ENCODE measurements at regions not wholly inside any gene's neighbourhood (a gene's known extent, or its start where the extent isn't known, plus 50 kb on each side); places are given as distances from the start of the nearest gene placed in this dataset.
"Not testable (repeated sequence)": the region's sequence is repeated elsewhere in the genome, so short reads cannot be mapped to it uniquely, and the experiment has no call there.

- H3K9me3 ChIP-seq (ENCODE audit: control insufficient read depth, insufficient read depth, low read length): no peaks in the 10 kb centered on the region
- DNase-seq (ENCODE audit: low read depth in 4 of 6, low spot score in 6 of 6): no peak
- no peak overlapping the region for H3K4me3 ChIP-seq (ENCODE audit: low read depth, low read length)
- no peaks in the 10 kb centered on the region for H3K36me3 ChIP-seq (ENCODE audit: control insufficient read depth, insufficient read depth, low read length)
- no peaks in the 10 kb centered on the region for H3K27me3 ChIP-seq (ENCODE audit: control insufficient read depth, insufficient read depth, low read length)
- no peak overlapping the region for H3K27ac ChIP-seq (ENCODE audit: low read depth, low read length)
- H3K4me1 ChIP-seq (ENCODE audit: control insufficient read depth, insufficient read depth, low read length): no peaks in the 10 kb centered on the region
- no CpG with 5 or more reads among the region's 4 CpGs for WGBS (ENCODE audit: insufficient coverage)
Measured at GRCh38 chr3:33982269-33982798, 183.9 kb downstream of the PDCD6IP start.

GRCh38 chr3:33982949-33983348 is 184.5 kb downstream of the PDCD6IP start:
- no CpG with 5 or more reads among the region's 1 CpG for WGBS (ENCODE audit: insufficient coverage)
- not testable (repeated sequence) for H3K36me3 ChIP-seq (ENCODE audit: control insufficient read depth, insufficient read depth, low read length); H3K4me1 ChIP-seq (ENCODE audit: control insufficient read depth, insufficient read depth, low read length); H3K27ac ChIP-seq (ENCODE audit: low read depth, low read length); H3K4me3 ChIP-seq (ENCODE audit: low read depth, low read length); H3K27me3 ChIP-seq (ENCODE audit: control insufficient read depth, insufficient read depth, low read length); DNase-seq (ENCODE audit: low read depth in 4 of 6, low spot score in 6 of 6); H3K9me3 ChIP-seq (ENCODE audit: control insufficient read depth, insufficient read depth, low read length)

GRCh38 chr3:33989229-33989628 is 190.8 kb downstream of the PDCD6IP start:
- WGBS (ENCODE audit: insufficient coverage): 100% methylated on average over 6 of the region's 6 CpGs
- Histone ChIP-seq H3K4me1 (ENCODE audit: control insufficient read depth, insufficient read depth, low read length) (no peaks in the 10 kb centered on the region), H3K4me3 (ENCODE audit: low read depth, low read length) (no peak overlapping the region), H3K9me3 (ENCODE audit: control insufficient read depth, insufficient read depth, low read length) (no peaks in the 10 kb centered on the region), H3K36me3 (ENCODE audit: control insufficient read depth, insufficient read depth, low read length) (no peaks in the 10 kb centered on the region), H3K27me3 (ENCODE audit: control insufficient read depth, insufficient read depth, low read length) (no peaks in the 10 kb centered on the region), H3K27ac (ENCODE audit: low read depth, low read length) (no peak overlapping the region)
- DNase-seq (ENCODE audit: low read depth in 4 of 6, low spot score in 6 of 6): no peak

GRCh38 chr3:33991673-33992072 is 193.2 kb downstream of the PDCD6IP start:
- no peak for DNase-seq (ENCODE audit: low read depth in 4 of 6, low spot score in 6 of 6)
- Histone ChIP-seq H3K27me3 (ENCODE audit: control insufficient read depth, insufficient read depth, low read length) (no peaks in the 10 kb centered on the region), H3K4me3 (ENCODE audit: low read depth, low read length) (no peak overlapping the region), H3K4me1 (ENCODE audit: control insufficient read depth, insufficient read depth, low read length) (no peaks in the 10 kb centered on the region), H3K36me3 (ENCODE audit: control insufficient read depth, insufficient read depth, low read length) (no peaks in the 10 kb centered on the region), H3K27ac (ENCODE audit: low read depth, low read length) (no peak overlapping the region), H3K9me3 (ENCODE audit: control insufficient read depth, insufficient read depth, low read length) (peaks cover 2% of the 10 kb centered on the region)
- WGBS (ENCODE audit: insufficient coverage): no CpG with 5 or more reads among the region's 1 CpG

DNA sequence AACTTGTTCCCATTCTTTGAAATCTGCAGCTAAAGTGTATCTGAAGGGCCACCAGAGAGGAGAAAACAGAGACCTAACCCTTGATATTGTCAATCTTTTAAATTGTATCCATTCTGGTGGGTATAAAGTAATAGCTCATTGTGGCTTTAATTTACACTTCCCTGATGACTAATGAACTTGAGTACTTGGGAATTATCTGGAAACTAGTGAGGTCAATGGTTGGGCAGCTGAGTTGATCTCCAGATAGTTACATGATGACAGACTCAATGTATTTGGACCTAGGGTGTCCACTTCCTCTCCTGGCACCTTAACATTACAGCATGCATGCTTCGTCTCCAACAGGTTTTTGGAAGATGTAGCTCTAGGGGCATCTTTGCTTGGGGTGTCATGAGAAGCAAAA is 195.2 kb downstream of the PDCD6IP start:
- H3K27ac ChIP-seq (ENCODE audit: low read depth, low read length): no peak overlapping the region
- no CpG with 5 or more reads among the region's 1 CpG for WGBS (ENCODE audit: insufficient coverage)
- no peaks in the 10 kb centered on the region for H3K36me3 ChIP-seq (ENCODE audit: control insufficient read depth, insufficient read depth, low read length)
- H3K4me3 ChIP-seq (ENCODE audit: low read depth, low read length): no peak overlapping the region
- H3K9me3 ChIP-seq (ENCODE audit: control insufficient read depth, insufficient read depth, low read length): peaks cover 2% of the 10 kb centered on the region
- H3K27me3 ChIP-seq (ENCODE audit: control insufficient read depth, insufficient read depth, low read length): no peaks in the 10 kb centered on the region
- DNase-seq (ENCODE audit: low read depth in 4 of 6, low spot score in 6 of 6): no peak
- H3K4me1 ChIP-seq (ENCODE audit: control insufficient read depth, insufficient read depth, low read length): no peaks in the 10 kb centered on the region

GRCh38 chr3:33994568-33994967 is 196.1 kb downstream of the PDCD6IP start:
- Histone ChIP-seq H3K27ac (ENCODE audit: low read depth, low read length) (no peak overlapping the region), H3K4me3 (ENCODE audit: low read depth, low read length) (no peak overlapping the region), H3K9me3 (ENCODE audit: control insufficient read depth, insufficient read depth, low read length) (peaks cover 2% of the 10 kb centered on the region), H3K4me1 (ENCODE audit: control insufficient read depth, insufficient read depth, low read length) (no peaks in the 10 kb centered on the region), H3K36me3 (ENCODE audit: control insufficient read depth, insufficient read depth, low read length) (no peaks in the 10 kb centered on the region), H3K27me3 (ENCODE audit: control insufficient read depth, insufficient read depth, low read length) (no peaks in the 10 kb centered on the region)
- no peak for DNase-seq (ENCODE audit: low read depth in 4 of 6, low spot score in 6 of 6)
- 0% methylated on average over 1 of the region's 1 CpG for WGBS (ENCODE audit: insufficient coverage)

DNA sequence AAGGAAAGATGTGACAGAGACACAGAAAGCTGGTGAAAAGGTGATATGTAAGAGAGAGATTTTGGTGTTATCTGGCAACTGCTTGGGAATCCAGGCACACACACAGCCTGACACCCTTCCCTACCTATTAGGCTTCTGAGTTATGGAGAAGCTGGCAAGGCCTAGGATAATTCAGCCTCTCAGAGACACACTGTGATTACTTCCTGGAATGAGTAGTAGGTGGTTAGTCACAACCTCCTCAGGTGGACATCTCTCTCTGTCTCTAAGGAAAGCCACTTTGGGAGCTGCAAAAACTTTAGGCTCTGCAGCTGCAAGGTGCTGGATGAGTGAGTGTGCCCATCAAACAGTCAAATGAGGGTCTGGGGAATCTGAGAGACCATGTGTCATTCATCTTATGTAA is 201.9 kb downstream of the PDCD6IP start:
- Histone ChIP-seq H3K27ac (ENCODE audit: low read depth, low read length) (no peak overlapping the region), H3K9me3 (ENCODE audit: control insufficient read depth, insufficient read depth, low read length) (peaks cover 2% of the 10 kb centered on the region)
- no peak for DNase-seq (ENCODE audit: low read depth in 4 of 6, low spot score in 6 of 6)

DNA sequence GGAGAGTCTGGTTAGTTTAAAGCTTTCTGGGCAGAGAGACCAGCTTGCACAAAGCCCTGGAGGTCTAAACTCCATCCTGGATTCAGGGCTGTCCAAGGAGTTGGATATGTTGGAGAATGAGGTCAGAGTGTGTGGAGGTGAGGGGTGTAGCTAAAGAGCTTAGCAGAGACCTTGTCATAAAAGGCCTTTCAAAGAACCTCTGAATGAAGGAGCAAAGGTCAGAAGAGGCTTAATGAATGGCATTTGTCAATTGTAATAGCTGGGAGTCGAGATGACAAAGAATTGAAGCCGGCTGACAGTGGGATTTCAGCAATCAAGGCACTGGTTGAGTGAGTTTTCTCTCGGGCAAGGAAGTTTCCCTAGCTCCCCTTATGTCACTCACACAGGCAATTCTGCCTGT is 202.6 kb downstream of the PDCD6IP start:
- H3K9me3 ChIP-seq (ENCODE audit: control insufficient read depth, insufficient read depth, low read length): no peaks in the 10 kb centered on the region
- H3K36me3 ChIP-seq (ENCODE audit: control insufficient read depth, insufficient read depth, low read length): no peaks in the 10 kb centered on the region
- no peaks in the 10 kb centered on the region for H3K27me3 ChIP-seq (ENCODE audit: control insufficient read depth, insufficient read depth, low read length)
- no peaks in the 10 kb centered on the region for H3K4me1 ChIP-seq (ENCODE audit: control insufficient read depth, insufficient read depth, low read length)
- DNase-seq (ENCODE audit: low read depth in 4 of 6, low spot score in 6 of 6): no peak
- 40% methylated on average over 2 of the region's 3 CpGs for WGBS (ENCODE audit: insufficient coverage)
- no peak overlapping the region for H3K27ac ChIP-seq (ENCODE audit: low read depth, low read length)
- H3K4me3 ChIP-seq (ENCODE audit: low read depth, low read length): no peak overlapping the region

More for the DNA sequence above, 201.9 kb downstream of the PDCD6IP start:
- Histone ChIP-seq H3K4me3 (ENCODE audit: low read depth, low read length) (no peak overlapping the region), H3K27me3 (ENCODE audit: control insufficient read depth, insufficient read depth, low read length) (no peaks in the 10 kb centered on the region), H3K36me3 (ENCODE audit: control insufficient read depth, insufficient read depth, low read length) (no peaks in the 10 kb centered on the region), H3K4me1 (ENCODE audit: control insufficient read depth, insufficient read depth, low read length) (no peaks in the 10 kb centered on the region)

GRCh38 chr3:34001990-34002389 is 203.6 kb downstream of the PDCD6IP start:
- no peaks in the 10 kb centered on the region for H3K9me3 ChIP-seq (ENCODE audit: control insufficient read depth, insufficient read depth, low read length)
- H3K36me3 ChIP-seq (ENCODE audit: control insufficient read depth, insufficient read depth, low read length): no peaks in the 10 kb centered on the region
- no peak overlapping the region for H3K27ac ChIP-seq (ENCODE audit: low read depth, low read length)
- no peak for DNase-seq (ENCODE audit: low read depth in 4 of 6, low spot score in 6 of 6)
- H3K4me3 ChIP-seq (ENCODE audit: low read depth, low read length): no peak overlapping the region
- WGBS (ENCODE audit: insufficient coverage): no CpG with 5 or more reads among the region's 1 CpG
- H3K27me3 ChIP-seq (ENCODE audit: control insufficient read depth, insufficient read depth, low read length): no peaks in the 10 kb centered on the region
- no peaks in the 10 kb centered on the region for H3K4me1 ChIP-seq (ENCODE audit: control insufficient read depth, insufficient read depth, low read length)

GRCh38 chr3:34002569-34003100 is 204.2 kb downstream of the PDCD6IP start:
- Histone ChIP-seq H3K9me3 (ENCODE audit: control insufficient read depth, insufficient read depth, low read length) (no peaks in the 10 kb centered on the region), H3K27ac (ENCODE audit: low read depth, low read length) (no peak overlapping the region), H3K27me3 (ENCODE audit: control insufficient read depth, insufficient read depth, low read length) (no peaks in the 10 kb centered on the region), H3K4me1 (ENCODE audit: control insufficient read depth, insufficient read depth, low read length) (no peaks in the 10 kb centered on the region), H3K36me3 (ENCODE audit: control insufficient read depth, insufficient read depth, low read length) (no peaks in the 10 kb centered on the region), H3K4me3 (ENCODE audit: low read depth, low read length) (no peak overlapping the region)
- WGBS (ENCODE audit: insufficient coverage): 80% methylated on average over 1 of the region's 3 CpGs
- DNase-seq (ENCODE audit: low read depth in 4 of 6, low spot score in 6 of 6): no peak

Measured in spinal cord (tissue), 9 donors.